Esophagus muscularis mucosa (tissue), 4 donors: ENCODE measurements at regions not wholly inside any gene's neighbourhood (a gene's known extent, or its start where the extent isn't known, plus 50 kb on each side); places are given as distances from the start of the nearest gene placed in this dataset.
A peak's percentile ranks its signal among the peaks of the same experiment; 100 is the strongest.

Experiments used
- DNase-seq: peaks from one replicate; pipeline ENCODE4 v3.0.0-alpha.2; 2017; ENCODE audit errors: extremely low spot score
- H3K27ac ChIP-seq, 4 donors: fragments of 200-600 bp; sonication (generic); replicated peaks in 1 of 4; 1 replicate in 3 of 4; 2 replicates in 1 of 4; pipeline ENCODE4 v1.5.1; 2016 to 2019; ENCODE audit warnings: mild to moderate bottlenecking in 1 of 4
- H3K27me3 ChIP-seq, 4 donors: fragments of 200-600 bp; sonication (generic); one replicate each; pipeline versions ENCODE4 v1.5.1 to v1.6.0; 2016 to 2019
- H3K36me3 ChIP-seq, 4 donors: fragments of 200-600 bp; sonication (generic); one replicate each; pipeline ENCODE4 v1.5.1; 2016 to 2019
- H3K4me1 ChIP-seq, 4 donors: fragments of 200-600 bp; sonication (generic); one replicate each; pipeline ENCODE4 v1.5.1; 2016 to 2019
- H3K4me3 ChIP-seq, 4 donors: fragments of 200-600 bp; sonication (generic); 1 replicate in 2 of 4; 2 replicates in 2 of 4; pipeline ENCODE4 v1.5.1; 2016 to 2019; ENCODE audit warnings: mild to moderate bottlenecking in 4 of 4, moderate library complexity in 1 of 4
- H3K9me3 ChIP-seq, 4 donors: fragments of 200-600 bp; sonication (generic); 1 replicate in 3 of 4; 2 replicates in 1 of 4; pipeline ENCODE4 v1.5.1; 2016 to 2019
- CTCF ChIP-seq, 3 experiments: fragments of 200-600 bp in 2 of 3; fragments of 450-650 bp in 1 of 3; sonication (generic) in 2 of 3; IDR thresholded peaks; one replicate each; pipeline ENCODE4 v1.5.1; 2017 to 2019; ENCODE audit warnings: antibody characterized with exemption in 3 of 3, mild to moderate bottlenecking in 2 of 3, moderate library complexity in 1 of 3
- EP300 ChIP-seq: sonication (generic); formaldehyde crosslinking; IDR thresholded peaks from one replicate; pipeline ENCODE4 v1.6.1; 2017; ENCODE audit warnings: antibody characterized with exemption
- POLR2A ChIP-seq: fragments of 450-650 bp; IDR thresholded peaks from one replicate; pipeline ENCODE4 v1.6.1; 2017; ENCODE audit warnings: antibody characterized with exemption, moderate library complexity, mild to moderate bottlenecking, low read depth
- POLR2AphosphoS5 ChIP-seq, 2 donors: sonication (generic); formaldehyde crosslinking; IDR thresholded peaks; one replicate each; pipeline ENCODE4 v1.6.1; 2017; ENCODE audit warnings: antibody characterized with exemption in 2 of 2
- WGBS: methylation state at CpG from one replicate; pipeline ENCODE4 v1.1.5; 2018; 5-methylcytosine and 5-hydroxymethylcytosine counted together
- intact Hi-C: fragments of 100-400 bp; cut with DNase I; formaldehyde crosslinking; loops from one replicate; pipeline ENCODE4 v1.15.1; 2023

- H3K9me3 ChIP-seq: no peaks in the 10 kb centered on the region
- H3K27ac ChIP-seq: peak overlapping the region in 3 of 4 donors; percentile 7 to 63 (median 23)
- H3K36me3 ChIP-seq: no peaks in the 10 kb centered on the region
- WGBS: 39% methylated on average over 3 of the region's 3 CpGs
- H3K4me3 ChIP-seq: no peak overlapping the region
- peaks cover 0 to 19% (median 7%) of the 10 kb centered on the region in 4 donors for H3K4me1 ChIP-seq
- DNase-seq: no peak
- TF ChIP-seq CTCF (IDR thresholded peaks at IDR 0.05) (no peak), POLR2AphosphoS5 (IDR thresholded peaks at IDR 0.05) (no peak), EP300 (no peak)
- intact Hi-C loops: no loop called here
- no peaks in the 10 kb centered on the region for H3K27me3 ChIP-seq
Measured at GRCh38 chrX:124232523-124233201, 99.8 kb upstream of the TEX13D start.

GRCh38 chrX:124234348-124234747 is 98.1 kb upstream of the TEX13D start:
- H3K9me3 ChIP-seq: no peaks in the 10 kb centered on the region
- intact Hi-C loops: no loop called here
- WGBS: 50% methylated on average over 8 of the region's 8 CpGs
- H3K27me3 ChIP-seq: no peaks in the 10 kb centered on the region
- H3K4me3 ChIP-seq: no peak overlapping the region
- no peak for DNase-seq
- H3K36me3 ChIP-seq: no peaks in the 10 kb centered on the region
- H3K27ac ChIP-seq: peak overlapping the region; percentile 19 to 63 (median 36)
- H3K4me1 ChIP-seq: peaks cover 0 to 19% (median 7%) of the 10 kb centered on the region in 4 donors
- TF ChIP-seq POLR2AphosphoS5 (IDR thresholded peaks at IDR 0.05) (peak in 1 of 2 donors; percentile 74), POLR2A (no peak), CTCF (IDR thresholded peaks at IDR 0.05) (no peak), EP300 (peak; percentile 12)

- TF ChIP-seq POLR2AphosphoS5 (IDR thresholded peaks at IDR 0.05): no peak
- no peak for TF ChIP-seq EP300
- TF ChIP-seq CTCF (IDR thresholded peaks at IDR 0.05): no peak
- TF ChIP-seq POLR2A: no peak
- Histone ChIP-seq H3K36me3 (no peaks in the 10 kb centered on the region), H3K4me1 (peaks cover 0 to 33% (median 18%) of the 10 kb centered on the region in 4 donors), H3K9me3 (no peaks in the 10 kb centered on the region), H3K4me3 (no peak overlapping the region), H3K27me3 (no peaks in the 10 kb centered on the region), H3K27ac (peak overlapping the region in 2 of 4 donors; percentile 38 to 81)
- no peak for DNase-seq
- WGBS: 57% methylated on average over 1 of the region's 1 CpG
- intact Hi-C loops: no loop called here
Measured at GRCh38 chrX:124238268-124238667, 94.2 kb upstream of the TEX13D start.

GRCh38 chrX:124239324-124239723 is 93.1 kb upstream of the TEX13D start:
- no peaks in the 10 kb centered on the region for H3K27me3 ChIP-seq
- no peak overlapping the region for H3K4me3 ChIP-seq
- TF ChIP-seq EP300: no peak
- TF ChIP-seq POLR2A: no peak
- TF ChIP-seq POLR2AphosphoS5 (IDR thresholded peaks at IDR 0.05): no peak
- no peak for TF ChIP-seq CTCF (IDR thresholded peaks at IDR 0.05)
- intact Hi-C loops: no loop called here
- no peaks in the 10 kb centered on the region for H3K9me3 ChIP-seq
- no peaks in the 10 kb centered on the region for H3K36me3 ChIP-seq
- DNase-seq: no peak
- peak overlapping the region in 3 of 4 donors; percentile 77 to 81 (median 81) for H3K27ac ChIP-seq
- WGBS: 60% methylated on average over 2 of the region's 2 CpGs
- H3K4me1 ChIP-seq: peaks cover 0 to 44% (median 22%) of the 10 kb centered on the region in 4 donors

GRCh38 chrX:124239911-124240310 is 92.5 kb upstream of the TEX13D start:
- Histone ChIP-seq H3K27me3 (no peaks in the 10 kb centered on the region), H3K27ac (peak overlapping the region in 3 of 4 donors; percentile 77 to 81 (median 81)), H3K9me3 (no peaks in the 10 kb centered on the region), H3K4me3 (no peak overlapping the region), H3K4me1 (peaks cover 0 to 48% (median 25%) of the 10 kb centered on the region in 4 donors), H3K36me3 (no peaks in the 10 kb centered on the region)
- WGBS: 75% methylated on average over 6 of the region's 6 CpGs
- TF ChIP-seq CTCF (IDR thresholded peaks at IDR 0.05): no peak
- no peak for TF ChIP-seq POLR2AphosphoS5 (IDR thresholded peaks at IDR 0.05)
- no peak for TF ChIP-seq POLR2A
- TF ChIP-seq EP300: no peak
- no peak for DNase-seq
- intact Hi-C loops: no loop called here
